Fibroblast of villous mesenchyme (primary cell): ENCODE measurements at regions not wholly inside any gene's neighbourhood (a gene's known extent, or its start where the extent isn't known, plus 50 kb on each side); places are given as distances from the start of the nearest gene placed in this dataset.

Experiments
- DNase-seq: peaks from one replicate; pipeline ENCODE4 v3.0.0-alpha.2; 2010; ENCODE audit warnings: low read depth
- H3K4me3 ChIP-seq: 2 replicates; pipeline ENCODE4 v1.5.1; 2011; ENCODE audit warnings: low read depth, mild to moderate bottlenecking, low read length
- TF ChIP-seq, protein P1 (sequence below): IDR thresholded peaks from 2 replicates; pipeline ENCODE4 v1.5.1; 2012; ENCODE audit warnings: low read depth, mild to moderate bottlenecking, low read length; ENCODE audit not compliant: insufficient read depth

DNA sequence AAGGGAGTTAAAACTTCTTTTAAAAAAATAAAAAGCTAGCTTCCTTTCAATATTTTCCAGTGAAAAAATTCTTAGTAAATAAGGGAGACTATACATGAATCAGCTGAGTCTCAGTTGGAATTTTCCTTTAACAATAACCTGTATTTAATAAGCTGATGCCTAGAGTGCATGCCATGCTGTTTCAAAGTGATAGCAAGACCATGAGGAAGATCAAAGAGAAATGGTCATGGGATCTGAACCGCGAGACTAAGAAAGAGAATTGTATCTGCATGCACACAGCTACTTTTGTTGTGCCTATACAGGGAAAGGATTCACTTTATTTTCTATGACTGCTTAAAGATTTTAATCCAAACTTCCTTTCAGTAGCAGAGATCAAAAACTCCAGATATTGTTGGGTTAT lies 2217.0 kb downstream of the MAT2B start:
- TF ChIP-seq, protein P1, sequence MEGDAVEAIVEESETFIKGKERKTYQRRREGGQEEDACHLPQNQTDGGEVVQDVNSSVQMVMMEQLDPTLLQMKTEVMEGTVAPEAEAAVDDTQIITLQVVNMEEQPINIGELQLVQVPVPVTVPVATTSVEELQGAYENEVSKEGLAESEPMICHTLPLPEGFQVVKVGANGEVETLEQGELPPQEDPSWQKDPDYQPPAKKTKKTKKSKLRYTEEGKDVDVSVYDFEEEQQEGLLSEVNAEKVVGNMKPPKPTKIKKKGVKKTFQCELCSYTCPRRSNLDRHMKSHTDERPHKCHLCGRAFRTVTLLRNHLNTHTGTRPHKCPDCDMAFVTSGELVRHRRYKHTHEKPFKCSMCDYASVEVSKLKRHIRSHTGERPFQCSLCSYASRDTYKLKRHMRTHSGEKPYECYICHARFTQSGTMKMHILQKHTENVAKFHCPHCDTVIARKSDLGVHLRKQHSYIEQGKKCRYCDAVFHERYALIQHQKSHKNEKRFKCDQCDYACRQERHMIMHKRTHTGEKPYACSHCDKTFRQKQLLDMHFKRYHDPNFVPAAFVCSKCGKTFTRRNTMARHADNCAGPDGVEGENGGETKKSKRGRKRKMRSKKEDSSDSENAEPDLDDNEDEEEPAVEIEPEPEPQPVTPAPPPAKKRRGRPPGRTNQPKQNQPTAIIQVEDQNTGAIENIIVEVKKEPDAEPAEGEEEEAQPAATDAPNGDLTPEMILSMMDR = no peak
- no peak for DNase-seq
- H3K4me3 ChIP-seq = no peak overlapping the region

DNA sequence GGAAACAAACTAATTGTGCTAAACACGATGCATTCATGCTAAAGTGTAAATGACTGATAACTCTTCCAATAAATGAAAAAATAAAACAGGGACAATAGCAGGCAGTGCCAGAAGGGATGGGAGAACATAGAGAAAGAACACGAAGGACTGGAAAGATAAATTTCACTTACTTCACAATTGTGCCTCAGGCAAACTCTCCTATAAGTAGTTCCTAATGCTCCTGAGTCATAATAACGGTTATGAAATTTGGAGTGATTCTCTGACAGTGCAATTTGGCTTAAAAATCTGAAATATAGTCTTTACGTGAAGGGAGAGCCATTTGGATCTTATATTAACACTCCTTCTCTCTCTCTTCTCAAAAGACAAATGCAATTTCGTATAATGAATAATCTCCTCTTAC lies 2218.5 kb downstream of the MAT2B start:
- no peak for DNase-seq
- TF ChIP-seq, protein P1 = no peak
- H3K4me3 ChIP-seq = no peak overlapping the region

DNA sequence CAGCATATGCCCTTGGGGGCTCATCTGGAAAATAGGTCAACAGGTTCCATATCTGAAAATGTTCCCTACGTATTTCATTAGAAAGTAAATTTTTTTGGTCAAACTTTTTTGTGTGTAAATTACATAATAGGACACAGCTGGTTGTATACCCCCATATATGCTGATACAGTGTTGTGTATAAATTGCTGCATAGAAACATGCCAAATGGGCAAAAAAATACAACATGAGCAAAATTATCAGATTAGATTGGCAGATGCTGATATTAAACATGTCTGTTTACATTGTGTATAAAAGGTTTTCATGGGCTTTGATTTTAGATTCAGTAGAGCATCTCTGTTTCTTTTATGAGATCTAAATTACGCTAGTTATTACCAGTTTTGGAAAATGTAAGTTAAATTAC lies 2223.0 kb downstream of the MAT2B start:
- no peak for DNase-seq
- no peak overlapping the region for H3K4me3 ChIP-seq
- TF ChIP-seq, protein P1 = no peak

DNA sequence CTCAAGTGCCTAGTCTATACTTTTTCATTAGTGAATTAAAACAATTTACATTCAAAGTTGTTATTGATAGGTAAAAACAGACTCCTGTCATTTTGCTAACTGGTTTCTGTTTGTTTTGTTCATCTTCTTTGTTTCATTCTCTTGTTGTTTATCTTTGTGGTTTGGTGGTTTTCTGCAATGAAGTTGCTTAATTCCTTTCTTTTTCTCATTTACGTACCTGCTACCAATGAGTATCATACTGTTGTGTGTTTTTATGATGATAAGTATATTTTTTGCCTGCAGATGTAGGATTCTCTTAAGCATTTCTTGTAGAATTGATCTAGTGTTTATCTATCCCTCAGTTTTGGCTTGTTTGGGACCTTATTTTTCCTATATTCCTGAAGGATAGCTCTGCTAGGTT lies 2230.0 kb downstream of the MAT2B start:
- no peak overlapping the region for H3K4me3 ChIP-seq
- no peak for DNase-seq
- TF ChIP-seq, protein P1 = no peak

DNA sequence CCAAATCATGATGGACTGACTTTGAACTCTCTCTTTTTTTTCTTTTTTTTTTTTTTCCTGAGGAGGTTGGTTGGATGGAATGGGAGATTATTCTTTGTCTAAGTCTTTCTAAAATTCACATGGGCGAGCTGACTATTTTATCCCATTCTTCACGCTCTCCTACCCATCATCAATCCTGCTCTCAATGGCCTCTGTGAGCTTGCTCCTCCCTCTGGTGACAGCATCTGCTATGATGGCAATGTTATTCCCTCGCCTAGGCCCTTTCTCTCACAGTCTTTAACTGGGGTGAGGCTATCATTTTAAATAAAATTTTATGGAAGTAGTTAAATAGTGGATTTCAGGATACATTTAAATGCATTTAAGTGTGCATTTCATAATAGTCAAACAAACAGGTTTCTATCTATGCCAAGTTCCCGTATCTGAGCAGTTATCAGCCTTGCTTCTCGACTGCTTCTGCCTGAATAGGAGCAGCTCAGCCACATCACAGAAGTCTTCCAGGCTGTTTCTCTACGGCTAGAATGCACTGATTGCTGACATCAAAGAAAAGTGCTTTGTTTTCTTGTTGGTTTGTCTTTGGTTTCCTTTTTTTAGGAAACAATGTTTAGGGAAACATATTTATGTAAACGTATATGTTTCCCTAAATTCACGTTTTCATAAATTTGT lies 2233.8 kb downstream of the MAT2B start:
- TF ChIP-seq, protein P1 = no peak
- DNase-seq = no peak
- no peak overlapping the region for H3K4me3 ChIP-seq

DNA sequence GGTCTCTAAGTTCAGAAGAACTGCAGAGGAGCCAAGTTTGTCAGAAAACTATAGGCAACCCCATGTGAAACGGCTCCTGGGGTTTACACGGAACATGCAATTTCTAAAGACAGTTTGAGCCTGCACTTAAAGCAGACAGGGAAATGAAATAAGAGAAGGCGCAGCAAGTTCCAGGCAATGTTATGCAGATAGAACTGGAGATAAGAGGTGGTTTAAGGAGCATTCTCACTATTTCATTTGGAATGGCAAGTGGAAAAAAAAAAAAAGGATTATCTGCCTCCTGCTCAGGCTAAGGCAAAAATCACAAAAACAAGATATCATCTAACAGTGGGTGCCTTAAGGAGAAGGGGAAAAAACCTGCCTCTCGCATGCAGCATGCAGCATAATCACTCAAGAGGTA lies 2252.4 kb downstream of the MAT2B start:
- no peak for DNase-seq
- TF ChIP-seq, protein P1 = no peak
- no peak overlapping the region for H3K4me3 ChIP-seq

DNA sequence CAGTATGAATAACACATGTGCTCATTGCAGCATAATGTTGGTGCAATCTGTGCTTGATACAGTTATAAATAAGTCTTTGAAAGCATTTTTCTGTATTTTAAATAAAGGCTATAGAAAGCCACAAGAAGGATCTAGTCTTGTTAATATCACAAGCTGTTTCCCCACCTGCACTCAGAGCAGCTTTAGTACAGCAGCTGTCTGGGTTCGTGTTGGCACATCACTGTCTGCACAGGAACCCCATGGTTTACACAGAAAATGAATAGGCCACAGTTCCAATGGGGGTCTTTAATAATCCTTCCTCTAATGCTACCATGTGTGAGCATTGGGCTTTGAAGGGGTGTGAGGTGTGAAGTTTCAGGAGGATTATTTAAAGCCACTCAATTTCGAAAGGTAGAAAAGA lies 2269.7 kb downstream of the MAT2B start:
- TF ChIP-seq, protein P1 = no peak
- DNase-seq = no peak
- no peak overlapping the region for H3K4me3 ChIP-seq
